K562 (cell line): ENCODE measurements at regions not wholly inside any gene's neighbourhood (a gene's known extent, or its start where the extent isn't known, plus 50 kb on each side); places are given as distances from the start of the nearest gene placed in this dataset.

Experiments
- ATAC-seq: fragments of 200-7000 bp; cut with Tn5 transposase; 3 replicates; pipeline ENCODE4 v1.9.1; 2020; ENCODE audit warnings: moderate library complexity
- BruUV-seq: library from RNA; stranded (reverse); fragments of 400-500 nt; replicated peaks from 2 replicates; lab custom pipeline; 2021; lab: Mats Ljungman, UMichigan
- CTCF ChIA-PET: fragments of 300-600 bp; formaldehyde crosslinking; extraction: SDS; loops from one replicate; lab custom pipeline; 2021; ENCODE audit warnings: low intra/inter-chr PET ratio; lab: Yijun Ruan, JAX
- POLR2A ChIA-PET: fragments of 300-600, 350-650 bp; sonication (Branson Sonifier 250); formaldehyde crosslinking; extraction: SDS; loops from one replicate; lab custom pipeline; 2021; ENCODE audit warnings: antibody characterized with exemption, inconsistent platforms; lab: Yijun Ruan, JAX
- DNase-seq, 4 experiments: peaks; one replicate each; pipeline versions ENCODE4 v3.0.0 to v3.0.0-alpha.2; 2011 to 2018; ENCODE audit warnings: low spot score in 3 of 4, mixed read lengths in 3 of 4; ENCODE audit errors: extremely low read depth in 1 of 4
- FAIRE-seq: peaks from 2 replicates; lab custom pipeline; 2011; peaks lifted over from hg19 to GRCh38; lab: Jason Lieb, UNC
- H2AFZ ChIP-seq: 2 replicates; pipeline ENCODE4 v1.6.0; 2011; ENCODE audit warnings: low read depth, low read length, control low read depth, inconsistent platforms
- H3K27ac ChIP-seq: fragments of 200-600 bp; 3 replicates; pipeline ENCODE4 v1.8.0; 2011; ENCODE audit warnings: low read depth, mild to moderate bottlenecking, control low read depth, inconsistent platforms, low read length, moderate library complexity, mixed read lengths; ENCODE audit errors: extremely low read depth
- H3K27me3 ChIP-seq, 2 experiments: fragments of 300-600 bp in 1 of 2; 2 replicates in 1 of 2; 3 replicates in 1 of 2; pipeline versions ENCODE4 v1.6.0 to v1.8.0; 2011; ENCODE audit warnings: inconsistent platforms in 2 of 2, low read length in 2 of 2, mild to moderate bottlenecking in 1 of 2, mixed read lengths in 1 of 2, moderate library complexity in 1 of 2; ENCODE audit not compliant: control insufficient read depth in 2 of 2, insufficient read depth in 2 of 2
- H3K36me3 ChIP-seq: fragments of 300-600 bp; 3 replicates; pipeline ENCODE4 v1.8.0; 2011; ENCODE audit warnings: mild to moderate bottlenecking, low read length, inconsistent platforms; ENCODE audit not compliant: control insufficient read depth, insufficient read depth
- H3K4me1 ChIP-seq, 2 experiments: fragments of 200-600 bp in 1 of 2; replicated peaks in 1 of 2; 2 replicates in 1 of 2; 3 replicates in 1 of 2; pipeline versions ENCODE4 v1.5.1 to v1.8.0; 2011; ENCODE audit warnings: inconsistent platforms in 2 of 2, low read length in 2 of 2, mild to moderate bottlenecking in 1 of 2, mixed read lengths in 1 of 2, moderate library complexity in 1 of 2; ENCODE audit not compliant: control insufficient read depth in 2 of 2, insufficient read depth in 2 of 2
- H3K4me2 ChIP-seq: 2 replicates; pipeline ENCODE4 v1.6.1; 2011; ENCODE audit warnings: low read length, control low read depth, inconsistent platforms, mixed read lengths; ENCODE audit not compliant: insufficient read depth
- H3K4me3 ChIP-seq: fragments of 200-600 bp; sonication (generic), shearing (Covaris generic); 2 replicates; pipeline ENCODE4 v1.5.1; 2016; ENCODE audit warnings: control low read depth, inconsistent platforms
- H3K79me2 ChIP-seq: fragments of 200-600 bp; 3 replicates; pipeline ENCODE4 v1.8.0; 2011; ENCODE audit warnings: low read length, inconsistent platforms; ENCODE audit not compliant: control insufficient read depth, insufficient read depth
- H3K9ac ChIP-seq, 2 experiments: 2 replicates each; pipeline versions ENCODE4 v1.6.0 to v1.6.1; 2011; ENCODE audit warnings: low read depth in 2 of 2, low read length in 2 of 2, control low read depth in 1 of 2, inconsistent platforms in 1 of 2, mild to moderate bottlenecking in 1 of 2, mixed read lengths in 1 of 2; ENCODE audit not compliant: insufficient read depth in 1 of 2
- H3K9me1 ChIP-seq: one replicate; pipeline ENCODE4 v1.6.0; 2011; ENCODE audit warnings: inconsistent platforms, mild to moderate bottlenecking, low read length, moderate library complexity; ENCODE audit not compliant: control insufficient read depth, insufficient read depth
- H3K9me3 ChIP-seq: replicated peaks from 2 replicates; pipeline ENCODE4 v1.5.1; 2011; ENCODE audit warnings: low read depth, low read length, inconsistent platforms; ENCODE audit not compliant: control insufficient read depth, insufficient read depth
- H4K20me1 ChIP-seq: replicated peaks from 2 replicates; pipeline ENCODE4 v1.6.1; 2011; ENCODE audit warnings: low read length, inconsistent platforms, mixed read lengths; ENCODE audit not compliant: control insufficient read depth, insufficient read depth
- ARID2 ChIP-seq: fragments of 450-650 bp; IDR thresholded peaks from 2 replicates; pipeline ENCODE4 v1.6.1; 2017; ENCODE audit warnings: antibody characterized with exemption, mild to moderate bottlenecking
- CAMTA2 ChIP-seq: fragments of 250-450 bp; sonication (Bioruptor Pico); conservative IDR thresholded peaks from 2 replicates; pipeline ENCODE4 v1.5.1; 2022
- CBFA2T2 ChIP-seq: fragments of 450-650 bp; conservative IDR thresholded peaks from 2 replicates; pipeline ENCODE4 v1.6.1; 2017; ENCODE audit warnings: mild to moderate bottlenecking
- CBFA2T3 ChIP-seq: fragments of 450-650 bp; IDR thresholded peaks from 2 replicates; pipeline ENCODE4 v1.6.1; 2017
- CBX5 ChIP-seq: IDR thresholded peaks from 2 replicates; pipeline ENCODE4 v1.6.1; 2014; ENCODE audit warnings: low read depth, borderline replicate concordance
- DACH1 ChIP-seq: fragments of 450-650 bp; IDR thresholded peaks from 2 replicates; pipeline ENCODE4 v1.6.1; 2018; ENCODE audit not compliant: partially characterized antibody
- GTF2A2 ChIP-seq: IDR thresholded peaks from 2 replicates; pipeline ENCODE4 v1.6.1; 2016; ENCODE audit warnings: mild to moderate bottlenecking, missing genetic modification characterization, missing compliant biosample characterization
- HMG20A ChIP-seq: fragments of 450-650 bp; formaldehyde crosslinking; conservative IDR thresholded peaks from 2 replicates; pipeline ENCODE4 v1.4.0; 2020; ENCODE audit warnings: mild to moderate bottlenecking, mixed read lengths
- KDM2B ChIP-seq: fragments of 250-450 bp; sonication (Bioruptor Pico); IDR thresholded peaks from 2 replicates; pipeline ENCODE4 v1.8.0; 2021; ENCODE audit warnings: mild to moderate bottlenecking, moderate library complexity
- KDM4B ChIP-seq, 2 experiments: fragments of 450-650 bp in 1 of 2; sonication (generic) in 1 of 2; IDR thresholded peaks; 2 replicates each; pipeline ENCODE4 v1.6.1; 2016 to 2017; ENCODE audit warnings: borderline replicate concordance in 2 of 2, antibody characterized with exemption in 1 of 2, low read depth in 1 of 2, mild to moderate bottlenecking in 1 of 2
- KDM5B ChIP-seq: fragments of 200-600 bp; sonication (generic); IDR thresholded peaks from 2 replicates; pipeline ENCODE4 v1.6.1; 2012; ENCODE audit warnings: low read depth, mild to moderate bottlenecking, moderate library complexity, low read length, control low read depth, inconsistent platforms; ENCODE audit not compliant: insufficient replicate concordance
- MCM3 ChIP-seq: fragments of 450-650 bp; IDR thresholded peaks from 2 replicates; pipeline ENCODE4 v1.6.1; 2016
- MTA2 ChIP-seq: fragments of 450-650 bp; IDR thresholded peaks from 2 replicates; pipeline ENCODE4 v1.6.1; 2016; ENCODE audit warnings: low read depth
- NFYB ChIP-seq: IDR thresholded peaks from 2 replicates; pipeline ENCODE4 v1.6.1; 2011; ENCODE audit warnings: mild to moderate bottlenecking, moderate library complexity; ENCODE audit not compliant: insufficient read length; ENCODE audit errors: extremely low read depth
- NUFIP1 ChIP-seq: fragments of 450-650 bp; IDR thresholded peaks from 2 replicates; pipeline ENCODE4 v1.6.1; 2018; ENCODE audit not compliant: partially characterized antibody
- SAFB ChIP-seq: fragments of 200-400 bp; formaldehyde crosslinking; IDR thresholded peaks from 2 replicates; pipeline ENCODE4 v1.6.1; 2017; ENCODE audit warnings: low read depth, low read length, borderline replicate concordance
- SREBF2 ChIP-seq: sonication (generic); formaldehyde crosslinking; IDR thresholded peaks from 2 replicates; pipeline ENCODE4 v1.4.0; 2020; ENCODE audit warnings: mild to moderate bottlenecking, missing genetic modification reagents
- TAL1 ChIP-seq: fragments of 450-650 bp; IDR thresholded peaks from 2 replicates; pipeline ENCODE4 v1.6.1; 2016; ENCODE audit warnings: mild to moderate bottlenecking
- ZC3H8 ChIP-seq: fragments of 450-650 bp; IDR thresholded peaks from 2 replicates; pipeline ENCODE4 v1.6.1; 2017
- ZNF583 ChIP-seq: fragments of 250-450 bp; sonication (Bioruptor Pico); IDR thresholded peaks from 2 replicates; pipeline ENCODE4 v1.4.0; 2020
- ZZZ3 ChIP-seq: fragments of 450-650 bp; IDR thresholded peaks from 2 replicates; pipeline ENCODE4 v1.6.1; 2016; ENCODE audit warnings: antibody characterized with exemption, mild to moderate bottlenecking, moderate library complexity
- WGBS: fragments of 100-300 bp; shearing (Covaris generic); methylation state at CpG from one replicate; pipeline ENCODE4 v1.1.6; 2016; ENCODE audit warnings: low coverage, mixed read lengths; ENCODE audit not compliant: insufficient coverage; ENCODE audit errors: missing lambda C conversion rate; 5-methylcytosine and 5-hydroxymethylcytosine counted together
- in situ Hi-C: fragments of 300-500 bp; cut with MboI; formaldehyde crosslinking; loops from 4 replicates; pipeline ENCODE4 v1.15.0; 2018; ENCODE audit warnings: inconsistent platforms, mixed read lengths
- intact Hi-C: fragments of 100-400 bp; cut with micrococcal nuclease; formaldehyde crosslinking; loops from 2 replicates; pipeline ENCODE4 v1.14.2; 2022
- TF ChIP-seq, protein P1 (sequence below): fragments of 250-450 bp; sonication (Bioruptor Pico); IDR thresholded peaks from 2 replicates; pipeline ENCODE4 v1.5.1; 2021; ENCODE audit warnings: mild to moderate bottlenecking
- TF ChIP-seq, protein P2 (sequence below): fragments of 250-450 bp; sonication (Bioruptor Pico); IDR thresholded peaks from 2 replicates; pipeline ENCODE4 v1.6.1; 2021; ENCODE audit warnings: mild to moderate bottlenecking
- TF ChIP-seq, protein P3 (sequence below): sonication (generic); formaldehyde crosslinking; IDR thresholded peaks from 2 replicates; pipeline ENCODE4 v1.8.0; 2022; ENCODE audit warnings: missing genetic modification reagents, mild to moderate bottlenecking, borderline replicate concordance

DNA sequence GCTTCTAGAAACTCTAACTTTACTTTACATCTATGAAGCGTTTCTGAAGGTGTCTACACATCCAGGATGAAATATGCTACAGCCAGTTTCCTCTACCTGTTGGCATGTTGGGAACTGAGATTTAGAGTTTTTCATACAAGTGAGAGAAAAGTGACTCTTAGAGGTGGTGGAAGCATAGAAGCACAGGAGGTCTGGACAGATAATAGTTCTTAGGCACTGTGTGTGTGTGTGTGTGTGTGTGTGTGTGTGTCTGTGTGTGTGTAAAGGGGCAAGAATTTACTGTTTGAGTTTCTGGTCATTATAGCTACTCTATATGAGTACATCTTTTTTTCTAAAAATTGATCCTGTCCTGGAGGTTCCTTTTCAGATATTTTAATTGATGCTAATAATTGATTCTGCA, 110.7 kb upstream of the MTPN start:
- Histone ChIP-seq H4K20me1 (no peaks in the 10 kb centered on the region), H2AFZ (0 out of 2 replicates have a peak overlapping the region, but pooled peaks have one; percentile 6), H3K9ac (no peak overlapping the region), H3K4me2 (no peak overlapping the region), H3K27ac (no peak overlapping the region), H3K9me3 (no peaks in the 10 kb centered on the region), H3K79me2 (peaks cover under 1% of the 10 kb centered on the region; the same call in 2 of the 3 replicates), H3K9me1 (no peaks in the 10 kb centered on the region), H3K36me3 (no peaks in the 10 kb centered on the region), H3K27me3 (no peaks in the 10 kb centered on the region), H3K4me3 (no peak overlapping the region), H3K4me1 (no peaks in the 10 kb centered on the region; a peak in 1 of 5 replicates)
- ATAC-seq: peak; percentile 6; the same call in 1 of the 3 replicates
- FAIRE-seq: no peak
- DNase-seq: no peak
- POLR2A ChIA-PET: no interaction called here
- CTCF ChIA-PET: interaction anchor here (0.6 kb wide), 1 partner anchor 559 kb away, joined by 3 read pairs; no protein-coding TSS in a partner anchor
- WGBS: 62% methylated on average over 1 of the region's 1 CpG
- BruUV-seq: no TSS peak
- in situ Hi-C loops (no loop called here), intact Hi-C loops (no loop called here)
- TF ChIP-seq CBX5 (no peak), TAL1 (no peak), KDM4B (IDR thresholded peaks at IDR 0.05; ENCODE audit: borderline replicate concordance in 2 of 2, low read depth in 1 of 2) (no peak), DACH1 (no peak), HMG20A (CRISPR knock-in tag) (no peak), ZNF583 (CRISPR knock-in tag) (no peak), GTF2A2 (tag) (no peak), ZC3H8 (no peak), SREBF2 (no peak), CAMTA2 (CRISPR knock-in tag) (no peak), KDM2B (CRISPR knock-in tag) (no peak), CBFA2T3 (peak; percentile 50), CBFA2T2 (0 out of 2 replicates have a peak, but pooled peaks have one; percentile 6), ARID2 (no peak), MTA2 (no peak), MCM3 (peak; percentile 75; the same call in 1 of the 2 replicates), KDM5B (no peak), NFYB (no peak), NUFIP1 (no peak), SAFB (no peak), ZZZ3 (no peak)
- TF ChIP-seq, protein P1, sequence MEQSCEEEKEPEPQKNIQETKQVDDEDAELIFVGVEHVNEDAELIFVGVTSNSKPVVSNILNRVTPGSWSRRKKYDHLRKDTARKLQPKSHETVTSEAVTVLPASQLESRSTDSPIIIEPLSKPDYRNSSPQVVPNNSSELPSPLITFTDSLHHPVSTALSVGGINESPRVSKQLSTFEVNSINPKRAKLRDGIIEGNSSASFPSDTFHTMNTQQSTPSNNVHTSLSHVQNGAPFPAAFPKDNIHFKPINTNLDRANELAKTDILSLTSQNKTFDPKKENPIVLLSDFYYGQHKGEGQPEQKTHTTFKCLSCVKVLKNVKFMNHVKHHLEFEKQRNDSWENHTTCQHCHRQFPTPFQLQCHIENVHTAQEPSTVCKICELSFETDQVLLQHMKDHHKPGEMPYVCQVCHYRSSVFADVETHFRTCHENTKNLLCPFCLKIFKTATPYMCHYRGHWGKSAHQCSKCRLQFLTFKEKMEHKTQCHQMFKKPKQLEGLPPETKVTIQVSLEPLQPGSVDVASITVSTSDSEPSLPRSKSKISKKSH: no peak
- TF ChIP-seq, protein P2, sequence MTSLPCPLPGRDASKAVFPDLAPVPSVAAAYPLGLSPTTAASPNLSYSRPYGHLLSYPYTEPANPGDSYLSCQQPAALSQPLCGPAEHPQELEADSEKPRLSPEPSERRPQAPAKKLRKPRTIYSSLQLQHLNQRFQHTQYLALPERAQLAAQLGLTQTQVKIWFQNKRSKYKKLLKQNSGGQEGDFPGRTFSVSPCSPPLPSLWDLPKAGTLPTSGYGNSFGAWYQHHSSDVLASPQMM (CRISPR knock-in tag): no peak
- TF ChIP-seq, protein P3, sequence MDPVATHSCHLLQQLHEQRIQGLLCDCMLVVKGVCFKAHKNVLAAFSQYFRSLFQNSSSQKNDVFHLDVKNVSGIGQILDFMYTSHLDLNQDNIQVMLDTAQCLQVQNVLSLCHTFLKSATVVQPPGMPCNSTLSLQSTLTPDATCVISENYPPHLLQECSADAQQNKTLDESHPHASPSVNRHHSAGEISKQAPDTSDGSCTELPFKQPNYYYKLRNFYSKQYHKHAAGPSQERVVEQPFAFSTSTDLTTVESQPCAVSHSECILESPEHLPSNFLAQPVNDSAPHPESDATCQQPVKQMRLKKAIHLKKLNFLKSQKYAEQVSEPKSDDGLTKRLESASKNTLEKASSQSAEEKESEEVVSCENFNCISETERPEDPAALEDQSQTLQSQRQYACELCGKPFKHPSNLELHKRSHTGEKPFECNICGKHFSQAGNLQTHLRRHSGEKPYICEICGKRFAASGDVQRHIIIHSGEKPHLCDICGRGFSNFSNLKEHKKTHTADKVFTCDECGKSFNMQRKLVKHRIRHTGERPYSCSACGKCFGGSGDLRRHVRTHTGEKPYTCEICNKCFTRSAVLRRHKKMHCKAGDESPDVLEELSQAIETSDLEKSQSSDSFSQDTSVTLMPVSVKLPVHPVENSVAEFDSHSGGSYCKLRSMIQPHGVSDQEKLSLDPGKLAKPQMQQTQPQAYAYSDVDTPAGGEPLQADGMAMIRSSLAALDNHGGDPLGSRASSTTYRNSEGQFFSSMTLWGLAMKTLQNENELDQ (CRISPR knock-in tag): no peak
